ENCODE measurements at regions not wholly inside any gene's neighbourhood (a gene's known extent, or its start where the extent isn't known, plus 50 kb on each side); places are given as distances from the start of the nearest gene placed in this dataset.

DNA sequence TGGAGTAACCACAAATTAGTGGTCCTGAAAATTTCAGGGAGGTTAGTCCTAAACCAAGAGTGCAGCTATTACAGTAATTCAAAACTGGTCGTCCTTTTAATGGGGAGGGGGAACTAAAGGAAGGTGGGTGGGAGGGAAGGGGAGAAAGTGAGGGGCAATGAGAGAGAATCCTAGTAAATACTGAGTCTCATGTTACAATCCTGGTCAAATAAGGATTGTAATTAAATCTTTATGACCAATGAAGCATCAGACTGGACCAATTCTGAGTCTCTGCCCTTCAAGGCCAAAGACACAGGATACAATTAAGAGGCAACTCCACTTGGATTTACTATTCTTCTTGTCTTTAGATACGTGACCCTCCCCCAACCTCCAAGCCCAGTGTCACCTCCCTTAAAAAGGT lies 262.9 kb downstream of the BCL11A start:
- H3K27ac ChIP-seq (ENCODE audit: low read length) = no peak overlapping the region
- H3F3A ChIP-seq (ENCODE audit: insufficient read depth, low read length) = no peaks in the 10 kb centered on the region
- H3K79me2 ChIP-seq (ENCODE audit: low read length) = no peaks in the 10 kb centered on the region
- no peak overlapping the region for H2AFZ ChIP-seq (ENCODE audit: low read length)
- no peak overlapping the region for H3K4me2 ChIP-seq (ENCODE audit: low read depth, low read length)
- no peaks in the 10 kb centered on the region for H3K4me1 ChIP-seq (ENCODE audit: low read length)
- DNase-seq = no peak
- no peaks in the 10 kb centered on the region for H3K9me3 ChIP-seq (replicated peaks; ENCODE audit: insufficient read depth, low read length)
- H3K27me3 ChIP-seq (replicated peaks; ENCODE audit: insufficient read depth, low read length) = no peaks in the 10 kb centered on the region
- no peaks in the 10 kb centered on the region for H3K36me3 ChIP-seq (replicated peaks; ENCODE audit: insufficient read depth, low read length)
- no peaks in the 10 kb centered on the region for H4K20me1 ChIP-seq (ENCODE audit: insufficient read depth, low read length)
- H3K9ac ChIP-seq (ENCODE audit: low read length) = no peak overlapping the region
- H3K9me2 ChIP-seq (replicated peaks; ENCODE audit: insufficient read depth, low read length) = no peaks in the 10 kb centered on the region
- no peak overlapping the region for H3K4me3 ChIP-seq (ENCODE audit: low read length)
- TF ChIP-seq, protein P1, sequence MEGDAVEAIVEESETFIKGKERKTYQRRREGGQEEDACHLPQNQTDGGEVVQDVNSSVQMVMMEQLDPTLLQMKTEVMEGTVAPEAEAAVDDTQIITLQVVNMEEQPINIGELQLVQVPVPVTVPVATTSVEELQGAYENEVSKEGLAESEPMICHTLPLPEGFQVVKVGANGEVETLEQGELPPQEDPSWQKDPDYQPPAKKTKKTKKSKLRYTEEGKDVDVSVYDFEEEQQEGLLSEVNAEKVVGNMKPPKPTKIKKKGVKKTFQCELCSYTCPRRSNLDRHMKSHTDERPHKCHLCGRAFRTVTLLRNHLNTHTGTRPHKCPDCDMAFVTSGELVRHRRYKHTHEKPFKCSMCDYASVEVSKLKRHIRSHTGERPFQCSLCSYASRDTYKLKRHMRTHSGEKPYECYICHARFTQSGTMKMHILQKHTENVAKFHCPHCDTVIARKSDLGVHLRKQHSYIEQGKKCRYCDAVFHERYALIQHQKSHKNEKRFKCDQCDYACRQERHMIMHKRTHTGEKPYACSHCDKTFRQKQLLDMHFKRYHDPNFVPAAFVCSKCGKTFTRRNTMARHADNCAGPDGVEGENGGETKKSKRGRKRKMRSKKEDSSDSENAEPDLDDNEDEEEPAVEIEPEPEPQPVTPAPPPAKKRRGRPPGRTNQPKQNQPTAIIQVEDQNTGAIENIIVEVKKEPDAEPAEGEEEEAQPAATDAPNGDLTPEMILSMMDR (IDR thresholded peaks at IDR 0.05; ENCODE audit: low read length) = no peak
- TF ChIP-seq EZH2 (optimal IDR thresholded peaks at IDR 0.05; ENCODE audit: low read depth, low read length) = no peak
- TF ChIP-seq EZH2phosphoT487 (IDR thresholded peaks at IDR 0.05; ENCODE audit: low read length) = no peak

DNA sequence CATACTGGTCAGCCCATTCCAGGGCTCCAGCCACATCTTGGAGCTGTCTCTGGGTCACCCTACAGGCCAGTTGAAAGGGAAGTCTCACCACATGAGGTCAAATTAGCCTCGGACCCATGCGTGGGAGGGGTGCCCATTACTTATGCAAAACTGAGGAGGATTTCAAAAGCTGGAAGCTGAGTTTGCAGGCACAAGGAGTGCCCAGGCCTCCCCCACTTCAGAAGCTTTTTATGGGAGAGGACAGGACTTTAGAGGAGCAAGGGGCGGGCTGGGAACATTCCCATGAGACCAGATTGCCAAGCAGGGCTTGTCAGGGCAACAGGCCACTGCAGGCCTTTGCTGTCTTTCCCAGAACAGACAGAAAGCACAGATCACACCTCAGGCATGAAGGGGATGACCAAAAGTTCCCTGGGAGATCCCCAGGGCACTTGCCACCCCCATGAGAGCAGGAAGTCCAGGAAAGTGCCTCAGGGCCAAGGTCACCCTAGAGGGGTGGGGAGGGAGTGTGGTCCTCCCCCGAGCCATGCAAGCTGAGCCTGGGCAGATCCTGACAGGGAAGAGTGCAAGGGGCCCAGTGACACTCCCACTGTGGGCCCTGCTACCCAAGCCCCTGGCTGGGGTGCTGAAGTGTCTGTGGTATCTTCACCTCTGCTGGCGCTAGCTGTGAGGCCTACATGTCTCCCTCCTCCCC lies 267.7 kb downstream of the BCL11A start:
- no peaks in the 10 kb centered on the region for H3K79me2 ChIP-seq (ENCODE audit: low read length)
- no peak overlapping the region for H3K4me2 ChIP-seq (ENCODE audit: low read depth, low read length)
- TF ChIP-seq EZH2phosphoT487 (IDR thresholded peaks at IDR 0.05; ENCODE audit: low read length) (no peak), EZH2 (optimal IDR thresholded peaks at IDR 0.05; ENCODE audit: low read depth, low read length) (no peak)
- TF ChIP-seq, protein P1 (IDR thresholded peaks at IDR 0.05; ENCODE audit: low read length) = no peak
- H3K4me3 ChIP-seq (ENCODE audit: low read length) = no peak overlapping the region
- no peaks in the 10 kb centered on the region for H3F3A ChIP-seq (ENCODE audit: insufficient read depth, low read length)
- H3K27ac ChIP-seq (ENCODE audit: low read length) = no peak overlapping the region
- no peaks in the 10 kb centered on the region for H3K27me3 ChIP-seq (replicated peaks; ENCODE audit: insufficient read depth, low read length)
- no peaks in the 10 kb centered on the region for H4K20me1 ChIP-seq (ENCODE audit: insufficient read depth, low read length)
- no peaks in the 10 kb centered on the region for H3K4me1 ChIP-seq (ENCODE audit: low read length)
- H2AFZ ChIP-seq (ENCODE audit: low read length) = no peak overlapping the region
- no peak overlapping the region for H3K9ac ChIP-seq (ENCODE audit: low read length)
- no peaks in the 10 kb centered on the region for H3K9me2 ChIP-seq (replicated peaks; ENCODE audit: insufficient read depth, low read length)
- H3K36me3 ChIP-seq (replicated peaks; ENCODE audit: insufficient read depth, low read length) = no peaks in the 10 kb centered on the region
- DNase-seq = no peak
- H3K9me3 ChIP-seq (replicated peaks; ENCODE audit: insufficient read depth, low read length) = no peaks in the 10 kb centered on the region

DNA sequence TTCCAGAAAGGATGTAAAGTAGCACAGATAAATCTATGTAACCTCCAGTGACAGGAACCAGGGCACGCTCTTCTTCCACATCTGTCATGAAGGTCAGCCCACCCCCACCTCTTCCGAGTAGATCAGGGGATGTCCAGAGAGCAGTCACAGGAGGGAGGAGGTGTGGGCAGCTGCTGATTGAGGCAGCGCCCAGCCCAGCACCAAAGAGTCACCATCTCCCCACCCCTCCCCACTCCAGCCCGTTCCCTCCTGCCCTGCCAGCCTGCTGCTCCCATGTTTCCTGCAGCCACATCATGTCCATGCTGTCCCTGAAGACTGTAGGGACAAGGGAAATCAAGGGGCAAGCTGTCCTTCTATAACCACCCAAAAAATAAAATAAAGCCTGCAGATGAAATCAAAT lies 269.8 kb downstream of the BCL11A start:
- no peaks in the 10 kb centered on the region for H3K9me3 ChIP-seq (replicated peaks; ENCODE audit: insufficient read depth, low read length)
- H3F3A ChIP-seq (ENCODE audit: insufficient read depth, low read length) = no peaks in the 10 kb centered on the region
- no peaks in the 10 kb centered on the region for H3K4me1 ChIP-seq (ENCODE audit: low read length)
- no peaks in the 10 kb centered on the region for H4K20me1 ChIP-seq (ENCODE audit: insufficient read depth, low read length)
- no peaks in the 10 kb centered on the region for H3K27me3 ChIP-seq (replicated peaks; ENCODE audit: insufficient read depth, low read length)
- no peaks in the 10 kb centered on the region for H3K9me2 ChIP-seq (replicated peaks; ENCODE audit: insufficient read depth, low read length)
- no peak overlapping the region for H3K9ac ChIP-seq (ENCODE audit: low read length)
- H2AFZ ChIP-seq (ENCODE audit: low read length) = no peak overlapping the region
- no peak overlapping the region for H3K4me2 ChIP-seq (ENCODE audit: low read depth, low read length)
- no peak overlapping the region for H3K4me3 ChIP-seq (ENCODE audit: low read length)
- H3K79me2 ChIP-seq (ENCODE audit: low read length) = no peaks in the 10 kb centered on the region
- DNase-seq = no peak
- TF ChIP-seq EZH2phosphoT487 (IDR thresholded peaks at IDR 0.05; ENCODE audit: low read length) (no peak), EZH2 (optimal IDR thresholded peaks at IDR 0.05; ENCODE audit: low read depth, low read length) (no peak)
- TF ChIP-seq, protein P1 (IDR thresholded peaks at IDR 0.05; ENCODE audit: low read length) = no peak
- no peak overlapping the region for H3K27ac ChIP-seq (ENCODE audit: low read length)
- H3K36me3 ChIP-seq (replicated peaks; ENCODE audit: insufficient read depth, low read length) = no peaks in the 10 kb centered on the region

Data from MM.1S (cell line).